A549 (cell line): ENCODE measurements at regions not wholly inside any gene's neighbourhood (a gene's known extent, or its start where the extent isn't known, plus 50 kb on each side); places are given as distances from the start of the nearest gene placed in this dataset.
"Not testable (repeated sequence)": the region's sequence is repeated elsewhere in the genome, so short reads cannot be mapped to it uniquely, and the experiment has no call there.

Experiments
- ATAC-seq, 2 experiments: fragments of 200-7000 bp in 1 of 2; fragments of >200 bp in 1 of 2; cut with Nextera tagmentation in 1 of 2; cut with Tn5 transposase in 1 of 2; 3 replicates each; pipeline versions ENCODE4 v1.8.0 to v1.9.1; 2018 to 2020; ENCODE audit warnings: mild to moderate bottlenecking in 1 of 2, moderate library complexity in 1 of 2
- CTCF ChIA-PET: fragments of 300-600 bp; sonication (Branson Sonifier 250); formaldehyde crosslinking; extraction: SDS; loops from one replicate; lab custom pipeline; 2021; ENCODE audit warnings: antibody characterized with exemption, inconsistent platforms; lab: Yijun Ruan, JAX
- POLR2A ChIA-PET: fragments of 350-600 bp; formaldehyde crosslinking; extraction: SDS; loops from one replicate; lab custom pipeline; 2021; ENCODE audit warnings: antibody characterized with exemption, inconsistent platforms; lab: Yijun Ruan, JAX
- DNase-seq, 2 experiments: peaks; one replicate each; pipeline versions ENCODE4 v3.0.0 to v3.0.0-alpha.2; 2011 to 2016; ENCODE audit warnings: low read depth in 1 of 2, low spot score in 1 of 2
- FAIRE-seq: peaks from 2 replicates; lab custom pipeline; 2011; peaks lifted over from hg19 to GRCh38; lab: Jason Lieb, UNC
- H3K27ac ChIP-seq, 2 experiments: fragments of >200 bp; sonication (Bioruptor Twin); formaldehyde crosslinking; 3 replicates each; pipeline ENCODE4 v1.5.1; 2016 to 2017
- H3K4me1 ChIP-seq: fragments of >200 bp; sonication (Bioruptor Twin); formaldehyde crosslinking; 3 replicates; pipeline ENCODE4 v1.6.1; 2016
- H3K4me2 ChIP-seq: fragments of >200 bp; sonication (Bioruptor Twin); formaldehyde crosslinking; 3 replicates; pipeline ENCODE4 v1.6.1; 2016
- H3K4me3 ChIP-seq: fragments of >200 bp; sonication (Bioruptor Twin); formaldehyde crosslinking; 3 replicates; pipeline ENCODE4 v1.5.1; 2016
- H3K9me3 ChIP-seq: fragments of >200 bp; sonication (Bioruptor Twin); formaldehyde crosslinking; 3 replicates; pipeline ENCODE4 v1.6.1; 2016
- CBX2 ChIP-seq: fragments of 200-600 bp; sonication (generic); IDR thresholded peaks from 2 replicates; pipeline ENCODE4 v1.6.1; 2016; ENCODE audit warnings: low read depth, mild to moderate bottlenecking, borderline replicate concordance
- CHD4 ChIP-seq: fragments of 200-600 bp; sonication (generic); IDR thresholded peaks from 2 replicates; pipeline ENCODE4 v1.6.1; 2016; ENCODE audit warnings: antibody characterized with exemption, mild to moderate bottlenecking, borderline replicate concordance
- EHF ChIP-seq: fragments of 250-450 bp; sonication (Bioruptor Pico); IDR thresholded peaks from 2 replicates; pipeline ENCODE4 v1.5.0; 2020; ENCODE audit warnings: mild to moderate bottlenecking
- EHMT2 ChIP-seq: fragments of 200-600 bp; sonication (generic); IDR thresholded peaks from 2 replicates; pipeline ENCODE4 v1.6.1; 2016; ENCODE audit warnings: antibody characterized with exemption, low read depth, mild to moderate bottlenecking, moderate library complexity
- EP300 ChIP-seq, 2 experiments: fragments of >200 bp; sonication (Bioruptor Twin); formaldehyde crosslinking; IDR thresholded peaks; 2 replicates in 1 of 2; 3 replicates in 1 of 2; pipeline ENCODE4 v1.6.1; 2016 to 2017
- FOSB ChIP-seq: fragments of 250-450 bp; sonication (Bioruptor Pico); IDR thresholded peaks from 2 replicates; pipeline ENCODE4 v1.5.0; 2020; ENCODE audit warnings: mild to moderate bottlenecking, moderate library complexity
- FOSL2 ChIP-seq, 2 experiments: fragments of 450-650 bp in 1 of 2; fragments of >200 bp in 1 of 2; sonication (Bioruptor Twin) in 1 of 2; formaldehyde crosslinking; IDR thresholded peaks; 2 replicates each; pipeline versions ENCODE4 v1.5.0 to v1.6.1; 2016 to 2020; ENCODE audit warnings: mild to moderate bottlenecking in 1 of 2, moderate library complexity in 1 of 2
- HOXB5 ChIP-seq: fragments of 250-450 bp; sonication (Bioruptor Pico); IDR thresholded peaks from 2 replicates; pipeline ENCODE4 v1.5.0; 2020; ENCODE audit warnings: mild to moderate bottlenecking, moderate library complexity
- JUN ChIP-seq, 2 experiments: fragments of >200 bp; sonication (Bioruptor Twin); formaldehyde crosslinking; IDR thresholded peaks; 2 replicates in 1 of 2; 3 replicates in 1 of 2; pipeline ENCODE4 v1.6.1; 2016 to 2017
- KDM5A ChIP-seq: fragments of 200-600 bp; sonication (generic); IDR thresholded peaks from 2 replicates; pipeline ENCODE4 v1.6.1; 2016; ENCODE audit warnings: antibody characterized with exemption, mild to moderate bottlenecking
- NFE2L2 ChIP-seq: fragments of 150-350 bp; conservative IDR thresholded peaks from 2 replicates; pipeline ENCODE4 v1.6.1; 2014; ENCODE audit warnings: low read length
- NPAS2 ChIP-seq: fragments of 250-450 bp; sonication (Bioruptor Pico); IDR thresholded peaks from 2 replicates; pipeline ENCODE4 v1.8.0; 2022; ENCODE audit warnings: mild to moderate bottlenecking, moderate library complexity, borderline replicate concordance
- PHF8 ChIP-seq: fragments of 200-600 bp; sonication (generic); IDR thresholded peaks from 2 replicates; pipeline ENCODE4 v1.6.1; 2016; ENCODE audit warnings: low read depth, mild to moderate bottlenecking, antibody characterized with exemption, moderate library complexity, borderline replicate concordance
- POLR2A ChIP-seq: IDR thresholded peaks from 2 replicates; pipeline ENCODE4 v1.6.1; 2012; ENCODE audit warnings: mild to moderate bottlenecking, low read length
- RARB ChIP-seq: fragments of 250-450 bp; sonication (Bioruptor Pico); IDR thresholded peaks from 2 replicates; pipeline ENCODE4 v1.8.0; 2021; ENCODE audit warnings: mild to moderate bottlenecking, moderate library complexity
- RFX5 ChIP-seq: fragments of 450-650 bp; IDR thresholded peaks from 2 replicates; pipeline ENCODE4 v1.7.1; 2014; ENCODE audit warnings: antibody characterized with exemption, mild to moderate bottlenecking, moderate library complexity
- RNF2 ChIP-seq: fragments of 200-600 bp; sonication (generic); IDR thresholded peaks from 2 replicates; pipeline ENCODE4 v1.6.1; 2016; ENCODE audit warnings: low read depth, mild to moderate bottlenecking, antibody characterized with exemption, moderate library complexity, borderline replicate concordance
- SMC3 ChIP-seq: fragments of >200 bp; sonication (Bioruptor Twin); formaldehyde crosslinking; IDR thresholded peaks from 3 replicates; pipeline ENCODE4 v1.6.1; 2018; ENCODE audit warnings: inconsistent platforms
- TP53 ChIP-seq: fragments of 250-450 bp; sonication (Bioruptor Pico); IDR thresholded peaks from 2 replicates; pipeline ENCODE4 v1.5.0; 2021; ENCODE audit warnings: mild to moderate bottlenecking, moderate library complexity
- ZC3H11A ChIP-seq: fragments of 450-650 bp; IDR thresholded peaks from 2 replicates; pipeline ENCODE4 v1.6.1; 2014; ENCODE audit warnings: antibody characterized with exemption, mild to moderate bottlenecking
- ZSCAN20 ChIP-seq: fragments of 250-450 bp; sonication (Bioruptor Pico); IDR thresholded peaks from 2 replicates; pipeline ENCODE4 v1.8.0; 2022; ENCODE audit warnings: mild to moderate bottlenecking, moderate library complexity
- WGBS: methylation state at CpG from one replicate; pipeline ENCODE4 v1.1.6; 2017; ENCODE audit errors: missing lambda C conversion rate; 5-methylcytosine and 5-hydroxymethylcytosine counted together
- TF ChIP-seq, protein P1 (sequence below): fragments of >200 bp; sonication (Bioruptor Twin); formaldehyde crosslinking; IDR thresholded peaks from 3 replicates; pipeline ENCODE4 v1.5.1; 2016
- TF ChIP-seq, protein P2 (sequence below): IDR thresholded peaks from 2 replicates; pipeline ENCODE4 v1.6.1; 2012; ENCODE audit warnings: low read depth, borderline replicate concordance
- TF ChIP-seq, protein P3 (sequence below): fragments of >200 bp; sonication (Bioruptor Twin); formaldehyde crosslinking; IDR thresholded peaks from 2 replicates; pipeline ENCODE4 v1.6.1; 2016

DNA sequence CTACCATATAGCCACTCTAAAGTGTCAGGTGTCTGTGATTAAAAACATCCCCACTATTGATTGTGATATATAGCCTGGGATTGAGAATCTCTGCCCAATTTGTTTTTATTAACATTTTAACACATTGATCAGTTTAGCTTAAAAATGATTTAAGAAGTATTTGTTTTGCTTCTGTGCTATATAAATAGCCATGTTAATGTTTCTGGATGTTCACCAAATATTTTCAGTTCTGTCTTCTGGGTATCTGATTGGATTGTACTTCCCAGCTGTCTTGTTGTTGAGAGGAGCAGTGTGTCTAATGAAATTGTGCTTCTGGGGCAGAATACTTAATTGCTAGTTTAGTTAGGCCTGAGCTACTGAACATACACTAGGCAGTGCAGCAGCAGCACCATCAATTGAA lies 126.6 kb upstream of the TUSC1 start:
- H3K4me2 ChIP-seq: no peak overlapping the region
- no peak for DNase-seq
- POLR2A ChIA-PET: no interaction called here
- H3K4me3 ChIP-seq: no peak overlapping the region
- no peak overlapping the region for H3K27ac ChIP-seq
- no peak for ATAC-seq
- no peaks in the 10 kb centered on the region for H3K9me3 ChIP-seq
- no peaks in the 10 kb centered on the region for H3K4me1 ChIP-seq
- FAIRE-seq: no peak
- TF ChIP-seq, protein P1, sequence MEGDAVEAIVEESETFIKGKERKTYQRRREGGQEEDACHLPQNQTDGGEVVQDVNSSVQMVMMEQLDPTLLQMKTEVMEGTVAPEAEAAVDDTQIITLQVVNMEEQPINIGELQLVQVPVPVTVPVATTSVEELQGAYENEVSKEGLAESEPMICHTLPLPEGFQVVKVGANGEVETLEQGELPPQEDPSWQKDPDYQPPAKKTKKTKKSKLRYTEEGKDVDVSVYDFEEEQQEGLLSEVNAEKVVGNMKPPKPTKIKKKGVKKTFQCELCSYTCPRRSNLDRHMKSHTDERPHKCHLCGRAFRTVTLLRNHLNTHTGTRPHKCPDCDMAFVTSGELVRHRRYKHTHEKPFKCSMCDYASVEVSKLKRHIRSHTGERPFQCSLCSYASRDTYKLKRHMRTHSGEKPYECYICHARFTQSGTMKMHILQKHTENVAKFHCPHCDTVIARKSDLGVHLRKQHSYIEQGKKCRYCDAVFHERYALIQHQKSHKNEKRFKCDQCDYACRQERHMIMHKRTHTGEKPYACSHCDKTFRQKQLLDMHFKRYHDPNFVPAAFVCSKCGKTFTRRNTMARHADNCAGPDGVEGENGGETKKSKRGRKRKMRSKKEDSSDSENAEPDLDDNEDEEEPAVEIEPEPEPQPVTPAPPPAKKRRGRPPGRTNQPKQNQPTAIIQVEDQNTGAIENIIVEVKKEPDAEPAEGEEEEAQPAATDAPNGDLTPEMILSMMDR: no peak
- no peak for TF ChIP-seq EHMT2
- TF ChIP-seq, protein P2, sequence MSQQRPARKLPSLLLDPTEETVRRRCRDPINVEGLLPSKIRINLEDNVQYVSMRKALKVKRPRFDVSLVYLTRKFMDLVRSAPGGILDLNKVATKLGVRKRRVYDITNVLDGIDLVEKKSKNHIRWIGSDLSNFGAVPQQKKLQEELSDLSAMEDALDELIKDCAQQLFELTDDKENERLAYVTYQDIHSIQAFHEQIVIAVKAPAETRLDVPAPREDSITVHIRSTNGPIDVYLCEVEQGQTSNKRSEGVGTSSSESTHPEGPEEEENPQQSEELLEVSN: no peak
- CTCF ChIA-PET: interaction anchor here (0.6 kb wide), 1 partner anchor 778 kb away, joined by 3 read pairs; no protein-coding TSS in a partner anchor

DNA sequence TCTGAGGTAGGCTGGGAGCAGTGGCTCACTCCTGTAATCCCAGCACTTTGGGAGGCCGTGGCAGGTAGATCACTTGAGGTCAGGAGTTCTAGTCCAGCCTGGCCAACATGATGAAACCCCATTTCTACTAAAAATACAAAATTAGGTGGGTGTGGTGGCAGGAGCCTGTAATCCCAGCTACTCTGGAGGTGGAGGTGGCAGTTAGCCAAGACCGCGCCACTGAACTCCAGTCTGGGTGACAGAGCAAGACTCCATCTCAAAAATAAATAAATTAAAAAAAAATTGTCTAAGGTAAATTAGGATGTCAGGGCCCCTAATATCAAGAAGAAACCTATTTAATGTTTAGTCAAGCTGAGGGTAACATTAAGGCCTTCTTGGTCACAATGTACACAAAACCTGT lies 123.7 kb upstream of the TUSC1 start:
- ATAC-seq, POLR2A ChIA-PET, H3K27ac ChIP-seq, H3K4me2 ChIP-seq, H3K4me1 ChIP-seq, H3K9me3 ChIP-seq, H3K4me3 ChIP-seq, FAIRE-seq, DNase-seq: not testable (repeated sequence)
- CTCF ChIA-PET: interaction anchor here (0.6 kb wide), 1 partner anchor 249 kb away, joined by 3 read pairs; no protein-coding TSS in a partner anchor
- WGBS: 59% methylated on average over 3 of the region's 3 CpGs

DNA sequence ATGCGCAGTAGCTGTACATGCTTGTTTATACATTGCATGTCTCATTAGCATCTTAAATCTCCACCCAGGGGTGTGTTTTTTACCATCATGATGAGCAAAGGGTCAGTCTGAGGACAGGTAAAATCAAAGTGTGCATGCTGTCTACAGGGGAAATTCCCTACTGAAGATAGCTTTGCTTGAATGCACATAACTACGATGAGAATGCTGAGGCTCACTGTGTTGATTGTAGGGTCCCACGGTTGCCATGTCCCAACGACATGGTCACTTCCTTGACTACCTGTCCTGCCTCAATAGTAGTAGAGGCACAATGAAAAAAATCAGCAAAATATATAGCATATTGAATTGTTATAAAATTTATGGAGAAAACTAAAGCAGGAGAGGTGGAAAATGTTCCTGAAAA lies 95.6 kb upstream of the TUSC1 start:
- Histone ChIP-seq H3K4me2 (no peak overlapping the region), H3K27ac (no peak overlapping the region), H3K4me3 (no peak overlapping the region), H3K4me1 (no peaks in the 10 kb centered on the region), H3K9me3 (no peaks in the 10 kb centered on the region)
- CTCF ChIA-PET: no interaction called here
- POLR2A ChIA-PET: no interaction called here
- FAIRE-seq (no peak), DNase-seq (no peak), ATAC-seq (no peak)
- no peak for TF ChIP-seq RFX5
- no peak for TF ChIP-seq EHF (CRISPR knock-in tag)
- TF ChIP-seq SMC3: no peak
- TF ChIP-seq JUN (IDR thresholded peaks at IDR 0.05): no peak
- no peak for TF ChIP-seq NPAS2 (CRISPR knock-in tag)
- TF ChIP-seq, protein P3, sequence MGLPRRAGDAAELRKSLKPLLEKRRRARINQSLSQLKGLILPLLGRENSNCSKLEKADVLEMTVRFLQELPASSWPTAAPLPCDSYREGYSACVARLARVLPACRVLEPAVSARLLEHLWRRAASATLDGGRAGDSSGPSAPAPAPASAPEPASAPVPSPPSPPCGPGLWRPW: no peak
- no peak for TF ChIP-seq RARB (CRISPR knock-in tag)
- TF ChIP-seq PHF8: no peak
- WGBS: 23% methylated on average over 4 of the region's 4 CpGs

DNA sequence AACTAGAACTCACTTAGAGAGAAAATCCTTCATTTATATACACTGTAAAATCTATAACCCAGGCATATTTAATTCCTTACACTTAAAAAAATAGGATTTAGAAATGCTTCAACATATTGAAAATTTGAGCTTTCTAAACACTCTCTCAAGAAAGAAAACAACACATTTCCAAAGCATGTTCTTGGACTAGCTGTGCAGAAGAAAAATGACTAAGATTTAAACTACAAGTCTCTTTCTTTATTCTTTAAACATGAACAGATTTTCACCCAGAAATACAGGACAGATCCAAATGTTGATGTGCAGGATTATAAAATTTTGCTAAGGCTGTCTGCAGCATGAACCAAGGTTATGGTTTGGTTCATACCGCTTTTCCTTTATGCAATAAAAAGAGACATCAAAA lies 77.7 kb upstream of the TUSC1 start:
- ChIA-PET POLR2A (no interaction called here), CTCF (no interaction called here)
- DNase-seq (no peak), ATAC-seq (no peak), FAIRE-seq (no peak)
- H3K9me3 ChIP-seq: no peaks in the 10 kb centered on the region
- no peak overlapping the region for H3K27ac ChIP-seq
- no peak overlapping the region for H3K4me2 ChIP-seq
- H3K4me1 ChIP-seq: no peaks in the 10 kb centered on the region
- 2% methylated on average over 1 of the region's 1 CpG for WGBS
- no peak overlapping the region for H3K4me3 ChIP-seq
- TF ChIP-seq KDM5A: no peak

DNA sequence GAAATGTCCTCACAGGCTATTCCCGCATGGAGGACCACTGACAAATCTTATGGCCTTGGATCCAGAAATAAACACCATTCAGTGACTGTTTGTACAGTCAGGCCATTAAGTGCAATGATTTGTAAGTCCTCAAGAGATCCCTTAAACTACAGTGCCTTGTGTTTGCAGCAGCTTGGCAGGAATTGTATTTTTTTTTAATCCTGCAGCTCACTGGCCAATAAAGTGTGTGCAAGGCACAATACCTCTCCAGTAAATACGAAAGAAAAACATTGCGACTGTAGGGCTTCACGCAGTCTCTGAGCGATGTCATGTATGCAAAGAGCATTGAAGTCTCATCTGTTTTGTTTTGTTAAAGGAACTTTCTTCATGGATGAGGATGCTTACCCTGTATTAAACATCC lies 74.2 kb upstream of the TUSC1 start:
- H3K4me3 ChIP-seq: no peak overlapping the region
- ChIA-PET POLR2A (no interaction called here), CTCF (no interaction called here)
- no peak overlapping the region for H3K27ac ChIP-seq
- 51% methylated on average over 5 of the region's 5 CpGs for WGBS
- ATAC-seq: no peak
- DNase-seq: no peak
- TF ChIP-seq TP53 (no peak), NFE2L2 (no peak), EHF (CRISPR knock-in tag) (no peak), CBX2 (no peak), FOSL2 (IDR thresholded peaks at IDR 0.05) (no peak), FOSL2 (CRISPR knock-in tag; IDR thresholded peaks at IDR 0.05) (no peak), CHD4 (no peak), HOXB5 (CRISPR knock-in tag) (no peak), ZC3H11A (no peak), FOSB (CRISPR knock-in tag) (no peak), EP300 (IDR thresholded peaks at IDR 0.05) (no peak), EHMT2 (no peak), POLR2A (no peak), RNF2 (no peak), ZSCAN20 (CRISPR knock-in tag) (no peak)
- TF ChIP-seq, protein P1: no peak
- no peak for FAIRE-seq
- H3K9me3 ChIP-seq: no peaks in the 10 kb centered on the region
- H3K4me2 ChIP-seq: no peak overlapping the region
- no peaks in the 10 kb centered on the region for H3K4me1 ChIP-seq
